ENCODE measurements at regions not wholly inside any gene's neighbourhood (a gene's known extent, or its start where the extent isn't known, plus 50 kb on each side); places are given as distances from the start of the nearest gene placed in this dataset.

DNA sequence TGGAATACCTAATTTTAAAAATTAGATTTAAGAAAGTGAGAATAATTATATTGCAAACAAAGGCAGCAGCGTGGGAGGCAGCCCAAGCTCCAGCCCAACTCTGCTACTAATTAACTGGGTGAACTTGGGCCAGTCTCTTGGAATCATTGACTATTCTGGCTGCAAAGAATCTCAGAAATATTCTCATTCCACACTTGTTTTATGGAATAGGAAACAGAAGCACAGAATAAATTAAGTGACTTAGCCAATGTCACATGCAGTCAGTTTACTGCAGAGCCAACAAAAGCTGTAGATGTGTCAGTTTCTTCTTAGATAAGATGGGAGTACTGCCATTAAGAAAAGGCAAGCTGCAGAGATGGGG, 132.6 kb upstream of the FAM9B start:
- TF ChIP-seq EZH2 (IDR thresholded peaks at IDR 0.05; ENCODE audit: borderline replicate concordance, low read length) = no peak
- TF ChIP-seq, protein P1, sequence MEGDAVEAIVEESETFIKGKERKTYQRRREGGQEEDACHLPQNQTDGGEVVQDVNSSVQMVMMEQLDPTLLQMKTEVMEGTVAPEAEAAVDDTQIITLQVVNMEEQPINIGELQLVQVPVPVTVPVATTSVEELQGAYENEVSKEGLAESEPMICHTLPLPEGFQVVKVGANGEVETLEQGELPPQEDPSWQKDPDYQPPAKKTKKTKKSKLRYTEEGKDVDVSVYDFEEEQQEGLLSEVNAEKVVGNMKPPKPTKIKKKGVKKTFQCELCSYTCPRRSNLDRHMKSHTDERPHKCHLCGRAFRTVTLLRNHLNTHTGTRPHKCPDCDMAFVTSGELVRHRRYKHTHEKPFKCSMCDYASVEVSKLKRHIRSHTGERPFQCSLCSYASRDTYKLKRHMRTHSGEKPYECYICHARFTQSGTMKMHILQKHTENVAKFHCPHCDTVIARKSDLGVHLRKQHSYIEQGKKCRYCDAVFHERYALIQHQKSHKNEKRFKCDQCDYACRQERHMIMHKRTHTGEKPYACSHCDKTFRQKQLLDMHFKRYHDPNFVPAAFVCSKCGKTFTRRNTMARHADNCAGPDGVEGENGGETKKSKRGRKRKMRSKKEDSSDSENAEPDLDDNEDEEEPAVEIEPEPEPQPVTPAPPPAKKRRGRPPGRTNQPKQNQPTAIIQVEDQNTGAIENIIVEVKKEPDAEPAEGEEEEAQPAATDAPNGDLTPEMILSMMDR (conservative IDR thresholded peaks at IDR 0.05 in 1 of 2, IDR thresholded peaks at IDR 0.05 in 1 of 2; ENCODE audit: extremely low read depth in 1 of 2, insufficient read depth in 1 of 2, low read depth in 1 of 2, low read length in 2 of 2) = no peak

Data from mammary epithelial cell (primary cell).